DND-41 (cell line): ENCODE measurements at regions not wholly inside any gene's neighbourhood (a gene's known extent, or its start where the extent isn't known, plus 50 kb on each side); places are given as distances from the start of the nearest gene placed in this dataset.

ENCODE experiments used
- ATAC-seq: fragments of 200-7000 bp; cut with Tn5 transposase; 3 replicates; pipeline ENCODE4 v1.9.1; 2021; ENCODE audit warnings: low read depth; ENCODE audit not compliant: insufficient read depth
- DNase-seq: peaks from one replicate; pipeline ENCODE4 v3.0.0-alpha.2; 2020
- H2AFZ ChIP-seq: 2 replicates; pipeline ENCODE4 v1.6.0; 2012; ENCODE audit warnings: low read depth, low read length
- H3K27ac ChIP-seq: 2 replicates; pipeline ENCODE4 v1.5.1; 2012; ENCODE audit warnings: low read length, inconsistent platforms
- H3K27me3 ChIP-seq: fragments of 200-600 bp; sonication (generic); 2 replicates; pipeline ENCODE4 v1.6.0; 2012; ENCODE audit warnings: low read length, mild to moderate bottlenecking, inconsistent platforms; ENCODE audit not compliant: insufficient read depth, poor library complexity
- H3K36me3 ChIP-seq: 2 replicates; pipeline ENCODE4 v1.5.1; 2012; ENCODE audit warnings: low read length, inconsistent platforms; ENCODE audit not compliant: insufficient read depth
- H3K4me1 ChIP-seq: 2 replicates; pipeline ENCODE4 v1.5.1; 2012; ENCODE audit warnings: mild to moderate bottlenecking, low read length; ENCODE audit not compliant: insufficient read depth
- H3K4me2 ChIP-seq: 2 replicates; pipeline ENCODE4 v1.6.0; 2012; ENCODE audit warnings: mild to moderate bottlenecking, moderate library complexity, low read length, inconsistent platforms; ENCODE audit not compliant: insufficient read depth
- H3K4me3 ChIP-seq, 2 experiments: fragments of 200-600 bp in 1 of 2; shearing (Covaris generic) in 1 of 2; 2 replicates each; pipeline ENCODE4 v1.5.1; 2012 to 2016; ENCODE audit warnings: inconsistent platforms in 2 of 2, low read length in 2 of 2, mild to moderate bottlenecking in 2 of 2, low read depth in 1 of 2, moderate library complexity in 1 of 2
- H3K79me2 ChIP-seq: 2 replicates; pipeline ENCODE4 v1.6.0; 2012; ENCODE audit warnings: low read length, inconsistent platforms; ENCODE audit not compliant: insufficient read depth
- H3K9ac ChIP-seq: 2 replicates; pipeline ENCODE4 v1.6.0; 2012; ENCODE audit warnings: low read depth, mild to moderate bottlenecking, inconsistent platforms, low read length, moderate library complexity
- H3K9me3 ChIP-seq: 2 replicates; pipeline ENCODE4 v1.5.1; 2012; ENCODE audit warnings: low read length, moderate library complexity, mild to moderate bottlenecking, inconsistent platforms; ENCODE audit not compliant: insufficient read depth, severe bottlenecking
- H4K20me1 ChIP-seq: 2 replicates; pipeline ENCODE4 v1.6.0; 2012; ENCODE audit warnings: low read length; ENCODE audit not compliant: insufficient read depth
- CTCF ChIP-seq: IDR thresholded peaks from 2 replicates; pipeline ENCODE4 v1.5.1; 2012; ENCODE audit warnings: borderline replicate concordance, low read length, moderate library complexity, mild to moderate bottlenecking; ENCODE audit not compliant: poor library complexity, severe bottlenecking; ENCODE audit errors: extremely low read depth
- EZH2 ChIP-seq: IDR thresholded peaks from 3 replicates; pipeline ENCODE4 v1.6.1; 2012; ENCODE audit warnings: borderline replicate concordance, low read depth, mild to moderate bottlenecking, moderate library complexity, low read length, inconsistent platforms; ENCODE audit not compliant: severe bottlenecking

GRCh38 chr6:6808343-6808742 lies 219.8 kb downstream of the LY86 start:
- H3K9ac ChIP-seq: no peak overlapping the region
- H3K27me3 ChIP-seq: no peaks in the 10 kb centered on the region
- TF ChIP-seq CTCF (no peak), EZH2 (no peak)
- H3K27ac ChIP-seq: no peak overlapping the region
- H2AFZ ChIP-seq: no peak overlapping the region
- no peak overlapping the region for H3K4me3 ChIP-seq
- no peak for DNase-seq
- no peaks in the 10 kb centered on the region for H3K36me3 ChIP-seq
- no peaks in the 10 kb centered on the region for H4K20me1 ChIP-seq
- peaks cover 7% of the 10 kb centered on the region; the same call in 1 of the 2 replicates for H3K4me1 ChIP-seq
- no peaks in the 10 kb centered on the region for H3K79me2 ChIP-seq
- no peaks in the 10 kb centered on the region for H3K9me3 ChIP-seq
- H3K4me2 ChIP-seq: no peak overlapping the region
- no peak for ATAC-seq

GRCh38 chr6:6808915-6809314 lies 220.4 kb downstream of the LY86 start:
- no peaks in the 10 kb centered on the region for H3K36me3 ChIP-seq
- H3K4me1 ChIP-seq: peaks cover 7% of the 10 kb centered on the region; the same call in 1 of the 2 replicates
- H2AFZ ChIP-seq: no peak overlapping the region
- H3K9ac ChIP-seq: no peak overlapping the region
- DNase-seq (no peak), ATAC-seq (no peak)
- H3K4me2 ChIP-seq: no peak overlapping the region
- H3K4me3 ChIP-seq: no peak overlapping the region
- no peak overlapping the region for H3K27ac ChIP-seq
- H3K9me3 ChIP-seq: no peaks in the 10 kb centered on the region
- no peak for TF ChIP-seq EZH2
- TF ChIP-seq CTCF: no peak
- H3K27me3 ChIP-seq: no peaks in the 10 kb centered on the region
- H3K79me2 ChIP-seq: no peaks in the 10 kb centered on the region
- H4K20me1 ChIP-seq: no peaks in the 10 kb centered on the region

DNA sequence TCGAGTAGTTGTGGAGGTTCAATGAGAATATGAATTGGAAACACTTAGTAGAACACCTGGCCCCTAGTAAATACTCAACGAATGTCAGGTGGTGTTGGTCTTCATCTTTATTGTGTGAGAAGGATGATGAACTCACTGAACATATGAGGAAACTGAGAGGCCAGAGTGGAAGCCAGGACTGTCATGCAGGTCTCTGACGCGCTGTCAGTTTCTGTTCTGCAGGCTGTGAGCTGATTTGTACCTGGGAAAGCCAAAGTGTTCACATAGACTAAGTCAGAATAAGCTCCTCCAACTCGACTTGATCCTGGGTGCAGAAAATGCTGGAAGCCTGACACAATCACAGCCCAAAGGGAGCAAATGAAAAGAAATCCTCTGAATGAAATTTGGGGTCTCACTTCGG lies 222.2 kb downstream of the LY86 start:
- Histone ChIP-seq H3K27me3 (no peaks in the 10 kb centered on the region), H3K4me1 (peaks cover 7% of the 10 kb centered on the region; the same call in 1 of the 2 replicates), H3K4me3 (no peak overlapping the region), H4K20me1 (no peaks in the 10 kb centered on the region), H3K27ac (no peak overlapping the region), H3K4me2 (peak overlapping the region; percentile 45; the same call in 1 of the 2 replicates), H3K79me2 (no peaks in the 10 kb centered on the region), H3K9ac (no peak overlapping the region), H3K36me3 (no peaks in the 10 kb centered on the region), H2AFZ (no peak overlapping the region), H3K9me3 (no peaks in the 10 kb centered on the region)
- TF ChIP-seq EZH2: no peak
- TF ChIP-seq CTCF: no peak
- ATAC-seq (no peak), DNase-seq (no peak)
